ENCODE measurements at regions not wholly inside any gene's neighbourhood (a gene's known extent, or its start where the extent isn't known, plus 50 kb on each side); places are given as distances from the start of the nearest gene placed in this dataset.

- no peak for TF ChIP-seq CTCF (IDR thresholded peaks at IDR 0.05)
- no peak for TF ChIP-seq EP300 (IDR thresholded peaks at IDR 0.05)
These were observed 990.3 kb downstream of the CDH8 start for GRCh38 chr16:61045931-61046330.
